HG02970 (cell line): ENCODE measurements at regions not wholly inside any gene's neighbourhood (a gene's known extent, or its start where the extent isn't known, plus 50 kb on each side); places are given as distances from the start of the nearest gene placed in this dataset.
"Not testable (repeated sequence)": the region's sequence is repeated elsewhere in the genome, so short reads cannot be mapped to it uniquely, and the experiment has no call there.

Experiments
- ATAC-seq: cut with Tn5 transposase; IDR thresholded peaks from one replicate; pipeline ENCODE4 v1.9.1; 2021; ENCODE audit warnings: mild to moderate bottlenecking, moderate library complexity, moderate number of reproducible peaks; ENCODE audit not compliant: unreplicated experiment, low FRiP score

- ATAC-seq: no peak
Measured at GRCh38 chr11:110856340-110856739, 144.1 kb upstream of the ARHGAP20 start.

- no peak for ATAC-seq
Measured at GRCh38 chr11:110855191-110855590, 143.0 kb upstream of the ARHGAP20 start.

DNA sequence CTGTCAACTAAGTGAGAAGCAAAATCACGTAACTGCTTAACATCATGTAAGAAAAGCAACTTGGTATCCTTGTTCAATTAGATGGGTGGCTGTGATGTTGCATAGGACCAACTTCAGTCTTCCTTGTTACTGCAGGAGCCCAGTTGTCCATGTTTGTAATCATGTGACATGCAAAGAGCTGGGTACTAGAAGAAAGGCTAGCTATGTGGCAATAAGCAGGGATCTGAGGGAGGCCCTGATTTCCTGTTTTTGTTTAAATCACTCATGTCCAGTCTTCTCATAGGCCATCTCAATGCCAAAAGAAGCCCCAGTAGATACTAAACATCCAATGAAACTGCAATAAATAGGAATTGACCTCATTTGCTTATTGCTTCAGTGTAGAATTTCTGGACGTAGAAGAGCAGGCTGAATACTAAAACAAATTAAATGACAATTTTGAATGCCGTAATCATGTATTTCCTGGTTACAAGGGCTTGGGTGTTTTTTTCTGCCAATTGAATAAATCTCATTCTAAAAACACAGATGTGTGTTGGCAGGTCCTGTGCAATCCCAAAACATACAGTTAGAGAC is 140.8 kb upstream of the ARHGAP20 start:
- no peak for ATAC-seq

DNA sequence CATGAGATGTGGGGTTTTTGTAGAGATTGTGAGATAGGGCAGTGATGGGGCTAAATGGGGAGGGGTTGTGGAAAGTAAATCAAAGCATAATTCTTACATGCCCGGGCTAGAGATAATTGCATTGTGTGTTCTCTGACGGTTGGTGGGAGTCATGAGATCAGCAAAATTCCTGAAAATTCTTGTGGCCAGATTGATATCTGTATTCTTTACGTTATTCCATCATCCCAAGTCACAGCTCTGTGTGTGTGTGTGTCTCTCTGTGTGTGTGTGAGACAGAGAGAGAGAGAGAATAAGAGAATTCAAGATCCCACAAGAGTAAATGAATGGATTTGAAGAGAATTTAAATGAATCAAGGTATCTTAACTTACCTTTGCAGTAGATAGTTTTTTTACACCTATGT is 138.6 kb upstream of the ARHGAP20 start:
- ATAC-seq: no peak

GRCh38 chr11:110843053-110843452 is 130.8 kb upstream of the ARHGAP20 start:
- not testable (repeated sequence) for ATAC-seq

DNA sequence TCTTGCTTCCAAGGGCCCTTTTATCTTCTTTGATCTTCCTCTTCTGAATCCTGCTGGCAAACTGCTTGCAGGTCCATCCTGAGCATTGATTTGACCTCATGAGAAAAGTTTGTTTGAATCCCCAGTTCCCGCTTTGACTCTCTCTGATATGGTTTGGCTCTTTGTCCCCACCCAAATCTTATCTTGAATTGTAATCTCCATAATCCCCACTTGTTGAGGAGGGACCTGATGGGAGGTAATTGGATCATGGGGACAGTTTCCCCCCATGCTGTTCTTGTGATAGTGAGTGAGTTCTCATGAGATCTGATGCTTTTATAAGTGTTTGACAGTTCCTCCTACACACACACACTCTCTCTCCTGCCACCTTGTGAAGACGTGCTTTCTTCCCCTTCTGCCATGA is 126.6 kb upstream of the ARHGAP20 start:
- ATAC-seq: no peak

GRCh38 chr11:110837603-110838002 is 125.4 kb upstream of the ARHGAP20 start:
- no peak for ATAC-seq

DNA sequence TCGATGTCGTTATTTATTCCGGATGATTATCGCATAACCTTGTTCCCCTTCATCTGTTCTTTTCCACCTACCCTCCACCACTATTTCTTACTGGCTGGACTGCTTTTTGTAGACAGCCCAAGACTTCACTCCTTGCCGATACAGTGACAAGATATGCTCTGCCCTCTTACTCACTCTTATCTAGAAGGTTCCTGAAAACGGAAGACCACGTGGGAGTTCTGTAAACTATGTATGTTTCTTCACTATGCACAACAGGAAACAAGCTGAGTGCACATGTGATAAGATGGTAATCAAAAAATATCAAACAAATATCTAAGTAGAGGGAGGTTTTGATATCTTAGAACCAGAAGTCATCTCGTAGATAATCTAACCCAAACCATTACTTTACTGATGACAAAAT is 122.9 kb upstream of the ARHGAP20 start:
- no peak for ATAC-seq

GRCh38 chr11:110833033-110833484 is 120.8 kb upstream of the ARHGAP20 start:
- ATAC-seq: no peak

GRCh38 chr11:110832539-110832938 is 120.3 kb upstream of the ARHGAP20 start:
- ATAC-seq: no peak

- ATAC-seq: no peak
Measured at GRCh38 chr11:110832080-110832479, 119.8 kb upstream of the ARHGAP20 start.

DNA sequence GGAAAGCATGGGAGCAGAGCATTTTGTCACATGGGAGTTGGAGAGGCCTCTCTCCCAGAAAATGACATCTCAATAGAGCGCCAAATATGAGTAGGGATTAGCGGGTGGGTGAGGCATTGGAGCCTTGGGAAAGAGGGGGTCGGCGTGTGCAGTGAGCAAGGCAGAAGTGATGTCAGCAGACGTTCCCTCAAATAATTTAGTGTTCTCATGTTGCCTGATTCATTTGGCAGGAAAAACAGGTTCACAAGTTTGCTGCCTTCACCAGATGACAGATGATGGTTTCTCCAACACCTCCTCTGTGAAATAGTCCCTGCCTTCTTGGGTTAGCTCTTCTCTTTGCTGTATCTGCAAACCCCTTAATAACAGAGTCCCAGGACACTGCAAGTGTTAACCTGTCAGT is 118.5 kb upstream of the ARHGAP20 start:
- no peak for ATAC-seq

DNA sequence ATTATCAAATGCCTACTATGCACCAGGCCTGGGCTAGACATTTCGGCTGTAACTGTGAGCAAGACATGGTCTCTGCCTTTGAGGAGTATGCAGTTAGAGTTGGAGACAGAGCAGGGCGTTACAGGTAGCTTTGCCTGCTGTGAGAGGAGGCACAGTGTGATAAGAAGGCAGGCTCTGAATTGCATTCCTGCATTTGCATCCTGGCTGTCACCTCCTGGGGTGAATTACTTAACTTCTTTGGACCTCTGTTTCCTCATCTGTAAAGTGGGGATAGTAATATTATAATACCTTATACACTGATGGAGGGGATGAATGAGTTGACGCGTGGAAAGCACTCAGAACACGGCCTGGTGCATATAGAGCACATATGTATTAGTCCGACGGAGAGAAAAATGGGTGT is 118.1 kb upstream of the ARHGAP20 start:
- ATAC-seq: no peak

- ATAC-seq: no peak
Measured at GRCh38 chr11:110829873-110830272, 117.6 kb upstream of the ARHGAP20 start.

- no peak for ATAC-seq
Measured at GRCh38 chr11:110828086-110828485, 115.8 kb upstream of the ARHGAP20 start.

- no peak for ATAC-seq
Measured at GRCh38 chr11:110827276-110827675, 115.0 kb upstream of the ARHGAP20 start.

DNA sequence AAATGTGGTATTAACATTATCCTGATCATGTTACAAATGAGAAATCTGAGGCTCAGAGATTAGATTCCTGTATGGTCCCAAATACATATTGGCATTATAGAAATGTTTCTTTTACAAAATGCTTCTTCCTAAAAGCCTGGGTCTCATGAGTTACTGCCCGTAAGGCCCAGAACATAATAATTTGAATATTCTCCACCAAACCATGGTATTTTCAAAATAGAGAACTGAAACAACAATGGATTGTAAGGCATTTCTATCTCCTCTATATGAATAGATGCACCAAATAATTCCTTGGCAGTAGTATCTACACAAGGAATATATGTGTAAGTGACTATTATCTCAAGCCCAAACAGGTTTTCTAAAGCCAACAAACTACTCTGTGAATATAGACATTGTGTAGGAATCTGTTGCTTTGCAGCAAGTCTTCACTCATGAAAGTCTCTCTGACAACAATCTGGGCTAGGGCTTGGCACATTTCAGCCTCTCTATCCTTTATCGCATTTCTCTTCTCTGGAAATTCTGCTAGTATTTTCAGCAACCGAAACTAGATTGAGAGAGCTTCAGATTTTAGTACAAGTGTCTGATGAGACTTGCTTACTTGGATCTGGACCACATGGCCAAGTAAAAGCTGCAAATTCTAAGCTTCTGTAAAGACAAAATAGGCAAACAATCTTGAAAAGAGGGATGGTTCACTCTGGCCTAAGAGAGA is 112.8 kb upstream of the ARHGAP20 start:
- ATAC-seq: no peak

GRCh38 chr11:110818032-110818687 is 105.9 kb upstream of the ARHGAP20 start:
- ATAC-seq: no peak

DNA sequence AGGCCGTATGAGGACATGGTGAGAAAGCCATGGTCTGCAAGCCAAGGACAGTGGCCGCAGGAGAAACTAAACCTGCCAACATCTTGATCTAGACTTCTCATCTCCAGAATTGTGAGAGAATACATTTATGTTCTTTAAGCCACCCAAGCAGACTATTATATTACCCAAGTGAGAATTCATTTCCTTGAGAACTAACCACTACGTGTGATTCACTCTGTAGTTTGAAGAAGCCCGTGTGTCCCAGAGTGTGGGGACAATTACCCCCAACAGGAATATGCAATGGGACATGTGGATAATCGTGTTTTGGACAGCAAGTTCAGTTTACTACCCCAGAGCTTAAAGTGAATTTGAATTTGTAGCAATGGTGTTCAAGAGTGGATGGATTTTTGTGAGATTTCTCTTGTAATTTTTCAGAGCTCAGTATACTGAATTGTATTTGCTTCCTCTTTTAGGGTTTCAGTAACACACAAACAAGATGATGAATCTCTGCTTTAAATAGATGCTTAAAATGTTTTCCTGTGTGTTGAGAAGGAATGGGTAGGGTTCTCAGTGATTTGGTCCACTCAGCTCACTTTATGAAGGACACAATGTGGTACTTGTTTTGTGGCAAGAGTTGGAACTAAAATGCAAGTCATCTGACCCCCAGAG is 100.0 kb upstream of the ARHGAP20 start:
- ATAC-seq: no peak

- ATAC-seq: no peak
Measured at GRCh38 chr11:110809417-110810199, 97.4 kb upstream of the ARHGAP20 start.

DNA sequence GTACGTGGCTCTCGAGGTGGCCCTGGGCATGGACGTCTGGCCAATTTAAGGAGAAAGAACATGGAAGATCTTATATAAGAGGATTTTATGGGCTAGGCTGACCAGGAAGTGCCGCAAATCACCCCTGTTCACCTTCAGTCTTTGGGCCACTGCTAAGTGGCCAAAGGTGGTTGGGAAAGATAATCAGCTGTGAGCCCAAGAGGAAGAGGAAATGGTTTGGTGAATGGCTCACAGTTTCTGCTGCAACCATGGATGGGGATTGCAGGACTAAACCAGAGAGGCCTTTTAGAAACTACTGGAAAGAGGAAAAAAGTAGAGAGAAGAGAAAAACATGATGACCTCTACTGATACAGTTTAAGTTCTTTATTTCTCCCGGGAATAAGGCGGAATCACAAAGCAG is 96.0 kb upstream of the ARHGAP20 start:
- ATAC-seq: no peak
